Chondrocyte (in vitro differentiated cells): ENCODE measurements at regions not wholly inside any gene's neighbourhood (a gene's known extent, or its start where the extent isn't known, plus 50 kb on each side); places are given as distances from the start of the nearest gene placed in this dataset.
A peak's percentile ranks its signal among the peaks of the same experiment; 100 is the strongest.

Experiments
- DNase-seq: peaks from one replicate; pipeline ENCODE4 v3.0.0; 2021; ENCODE audit warnings: mixed read lengths, low spot score
- H3K27ac Mint-ChIP-seq: one replicate; pipeline ENCODE4 v1.8.0; 2021; ENCODE audit warnings: mild to moderate bottlenecking, moderate library complexity, mixed read lengths; ENCODE audit not compliant: unreplicated experiment
- H3K27me3 Mint-ChIP-seq: 2 replicates; pipeline ENCODE4 v1.8.0; 2021; ENCODE audit warnings: low read depth, mixed read lengths
- H3K36me3 Mint-ChIP-seq: 2 replicates; pipeline ENCODE4 v1.8.0; 2021; ENCODE audit warnings: low read depth, mixed read lengths
- H3K4me1 Mint-ChIP-seq: 2 replicates; pipeline ENCODE4 v1.8.0; 2021; ENCODE audit warnings: low read depth, mild to moderate bottlenecking, mixed read lengths
- H3K4me3 Mint-ChIP-seq: one replicate; pipeline ENCODE4 v1.8.0; 2021; ENCODE audit warnings: mild to moderate bottlenecking, moderate library complexity, mixed read lengths; ENCODE audit not compliant: unreplicated experiment
- H3K9me3 Mint-ChIP-seq: 2 replicates; pipeline ENCODE4 v1.8.0; 2021; ENCODE audit warnings: low read depth, mixed read lengths
- TF ChIP-seq, protein P1 (sequence below): fragments of 200-600 bp; sonication (generic); IDR thresholded peaks from 2 replicates; pipeline ENCODE4 v1.5.0; 2021; ENCODE audit warnings: antibody characterized with exemption, mild to moderate bottlenecking, moderate library complexity

DNA sequence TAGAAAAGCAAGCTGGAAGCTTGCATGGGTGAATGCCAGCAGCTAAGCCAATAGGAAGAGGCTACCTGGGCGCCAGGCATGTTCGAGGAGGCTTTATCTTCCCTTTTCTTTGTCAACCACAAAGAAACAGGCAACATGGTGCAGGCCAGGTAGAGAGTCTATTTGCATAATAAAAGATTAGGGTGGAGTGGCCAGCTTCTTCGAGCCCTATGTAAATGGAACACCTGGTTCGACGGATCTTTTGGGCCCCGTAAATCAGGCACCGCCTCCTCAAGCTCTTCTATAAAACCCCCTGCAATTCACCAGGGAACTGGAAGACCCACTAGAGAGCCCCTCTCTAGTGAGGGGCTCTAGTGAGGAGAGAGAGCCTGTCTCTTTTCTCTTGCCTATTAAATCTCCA, 1106.2 kb upstream of the CELF2 start:
- Mint-ChIP-seq H3K27me3 (no peaks in the 10 kb centered on the region), H3K36me3 (no peaks in the 10 kb centered on the region), H3K4me3 (no peak overlapping the region), H3K9me3 (peaks cover 10% of the 10 kb centered on the region), H3K4me1 (no peaks in the 10 kb centered on the region), H3K27ac (no peak overlapping the region)
- TF ChIP-seq, protein P1, sequence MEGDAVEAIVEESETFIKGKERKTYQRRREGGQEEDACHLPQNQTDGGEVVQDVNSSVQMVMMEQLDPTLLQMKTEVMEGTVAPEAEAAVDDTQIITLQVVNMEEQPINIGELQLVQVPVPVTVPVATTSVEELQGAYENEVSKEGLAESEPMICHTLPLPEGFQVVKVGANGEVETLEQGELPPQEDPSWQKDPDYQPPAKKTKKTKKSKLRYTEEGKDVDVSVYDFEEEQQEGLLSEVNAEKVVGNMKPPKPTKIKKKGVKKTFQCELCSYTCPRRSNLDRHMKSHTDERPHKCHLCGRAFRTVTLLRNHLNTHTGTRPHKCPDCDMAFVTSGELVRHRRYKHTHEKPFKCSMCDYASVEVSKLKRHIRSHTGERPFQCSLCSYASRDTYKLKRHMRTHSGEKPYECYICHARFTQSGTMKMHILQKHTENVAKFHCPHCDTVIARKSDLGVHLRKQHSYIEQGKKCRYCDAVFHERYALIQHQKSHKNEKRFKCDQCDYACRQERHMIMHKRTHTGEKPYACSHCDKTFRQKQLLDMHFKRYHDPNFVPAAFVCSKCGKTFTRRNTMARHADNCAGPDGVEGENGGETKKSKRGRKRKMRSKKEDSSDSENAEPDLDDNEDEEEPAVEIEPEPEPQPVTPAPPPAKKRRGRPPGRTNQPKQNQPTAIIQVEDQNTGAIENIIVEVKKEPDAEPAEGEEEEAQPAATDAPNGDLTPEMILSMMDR: no peak
- DNase-seq: no peak

- Mint-ChIP-seq H3K27ac (no peak overlapping the region), H3K36me3 (no peaks in the 10 kb centered on the region), H3K9me3 (no peaks in the 10 kb centered on the region), H3K4me3 (no peak overlapping the region), H3K27me3 (no peaks in the 10 kb centered on the region), H3K4me1 (no peaks in the 10 kb centered on the region)
- no peak for DNase-seq
- TF ChIP-seq, protein P1: no peak
These were observed 1103.7 kb upstream of the CELF2 start for GRCh38 chr10:9913876-9914514.

- Mint-ChIP-seq H3K36me3 (no peaks in the 10 kb centered on the region), H3K27me3 (no peaks in the 10 kb centered on the region)
- TF ChIP-seq, protein P1: no peak
These were observed 1096.1 kb upstream of the CELF2 start for GRCh38 chr10:9921544-9921943.

DNA sequence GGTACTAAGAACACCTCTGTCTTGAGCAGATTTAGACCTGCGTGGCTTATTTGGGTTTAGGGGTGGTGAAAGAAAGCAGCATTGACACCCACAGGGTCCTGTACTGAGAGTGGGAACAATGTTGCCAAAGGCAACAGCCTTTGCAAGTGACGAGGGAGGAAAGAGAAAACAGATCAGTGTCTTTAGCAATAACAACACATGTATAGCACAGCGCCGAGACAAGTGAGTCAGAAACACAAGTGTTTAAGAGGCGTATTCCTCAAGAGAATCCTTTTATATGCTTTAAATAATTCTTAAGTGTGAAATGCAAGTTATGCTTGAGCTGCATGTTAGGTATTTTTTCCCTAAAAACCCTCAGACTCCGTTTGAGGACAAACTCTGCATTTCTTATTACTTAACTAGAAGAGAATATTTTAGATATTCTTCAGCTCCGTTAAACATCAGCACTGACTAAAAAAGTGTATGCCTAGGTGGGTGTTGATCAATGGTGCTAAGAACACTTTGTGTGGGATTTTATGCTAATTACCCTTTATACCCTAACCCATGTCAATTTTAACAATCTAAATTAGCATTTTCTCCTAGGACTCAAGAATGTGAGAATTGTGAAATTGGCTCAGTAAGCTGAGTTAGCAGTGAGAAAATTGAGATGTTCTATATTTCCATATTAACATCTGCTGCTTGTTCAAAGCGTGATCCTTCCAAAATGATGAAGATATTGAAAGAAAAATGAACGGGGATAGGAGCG, 1095.4 kb upstream of the CELF2 start:
- no peak overlapping the region for H3K27ac Mint-ChIP-seq
- no peak for DNase-seq
- H3K36me3 Mint-ChIP-seq: no peaks in the 10 kb centered on the region
- no peaks in the 10 kb centered on the region for H3K27me3 Mint-ChIP-seq
- peaks cover 12% of the 10 kb centered on the region for H3K4me1 Mint-ChIP-seq
- TF ChIP-seq, protein P1: no peak
- H3K9me3 Mint-ChIP-seq: no peaks in the 10 kb centered on the region
- H3K4me3 Mint-ChIP-seq: peak overlapping the region; percentile 2

More at GRCh38 chr10:9921544-9921943, 1096.1 kb upstream of the CELF2 start:
- Mint-ChIP-seq H3K4me1 (peaks cover 12% of the 10 kb centered on the region), H3K9me3 (no peaks in the 10 kb centered on the region), H3K4me3 (no peak overlapping the region), H3K27ac (no peak overlapping the region)
- DNase-seq: no peak

DNA sequence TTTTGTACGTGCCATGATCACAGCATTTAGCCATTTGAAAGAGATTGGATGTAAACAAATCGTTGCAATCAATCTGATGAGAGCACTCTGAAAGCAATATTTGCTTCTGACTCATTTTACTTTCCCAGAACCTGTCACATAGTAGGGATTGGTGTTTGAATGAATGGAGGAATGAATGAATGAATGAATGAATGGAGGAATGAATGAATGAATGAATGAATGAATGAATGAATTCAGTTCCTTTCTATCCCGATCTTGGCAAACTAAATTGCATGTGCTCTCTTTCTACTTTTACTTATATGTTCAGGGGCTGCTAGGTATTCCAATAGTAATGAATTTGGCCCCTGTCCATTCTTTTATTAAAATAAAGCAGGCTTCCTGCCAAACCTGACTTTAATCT, 1091.7 kb upstream of the CELF2 start:
- no peaks in the 10 kb centered on the region for H3K9me3 Mint-ChIP-seq

More for the DNA sequence above, 1091.7 kb upstream of the CELF2 start:
- Mint-ChIP-seq H3K4me3 (no peak overlapping the region), H3K27me3 (no peaks in the 10 kb centered on the region), H3K27ac (no peak overlapping the region), H3K4me1 (peaks cover 15% of the 10 kb centered on the region), H3K36me3 (no peaks in the 10 kb centered on the region)
- TF ChIP-seq, protein P1: no peak
- DNase-seq: no peak
